ENCODE measurements at regions not wholly inside any gene's neighbourhood (a gene's known extent, or its start where the extent isn't known, plus 50 kb on each side); places are given as distances from the start of the nearest gene placed in this dataset.

DNA sequence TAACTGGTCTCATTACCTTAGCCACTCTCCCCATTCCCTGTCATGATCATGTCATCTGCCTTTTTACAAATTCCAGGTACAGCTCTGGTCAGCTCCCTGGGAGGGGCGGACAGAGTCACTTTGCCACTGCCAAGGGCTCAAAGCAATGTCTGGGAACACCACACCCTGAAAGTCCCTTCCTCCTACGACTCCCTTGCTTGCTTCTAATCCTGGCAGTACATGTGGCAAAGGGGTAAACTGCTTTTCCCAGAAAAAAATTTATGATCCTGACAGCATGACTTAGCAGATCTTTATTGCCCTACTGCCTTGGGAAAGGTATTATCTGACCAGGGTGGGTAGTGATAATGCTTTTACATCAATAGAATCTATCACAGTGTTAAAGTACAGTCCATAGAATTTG is 376.0 kb upstream of the PDE3A start:
- Histone ChIP-seq H3K9ac (ENCODE audit: insufficient read length) (no peak overlapping the region), H3K36me3 (ENCODE audit: insufficient read depth, low read length) (no peaks in the 10 kb centered on the region), H3K9me3 (ENCODE audit: low read depth, low read length) (no peaks in the 10 kb centered on the region), H3K4me3 (no peak overlapping the region), H3K27ac (no peak overlapping the region)
- no peak for DNase-seq (ENCODE audit: low read depth, low spot score)
- TF ChIP-seq FOXP2 (optimal IDR thresholded peaks at IDR 0.05; ENCODE audit: control extremely low read depth, extremely low read length, insufficient read depth) (no peak), POLR2AphosphoS5 (IDR thresholded peaks at IDR 0.05; ENCODE audit: borderline replicate concordance, low read depth, low read length) (no peak), EZH2 (IDR thresholded peaks at IDR 0.05) (no peak)

DNA sequence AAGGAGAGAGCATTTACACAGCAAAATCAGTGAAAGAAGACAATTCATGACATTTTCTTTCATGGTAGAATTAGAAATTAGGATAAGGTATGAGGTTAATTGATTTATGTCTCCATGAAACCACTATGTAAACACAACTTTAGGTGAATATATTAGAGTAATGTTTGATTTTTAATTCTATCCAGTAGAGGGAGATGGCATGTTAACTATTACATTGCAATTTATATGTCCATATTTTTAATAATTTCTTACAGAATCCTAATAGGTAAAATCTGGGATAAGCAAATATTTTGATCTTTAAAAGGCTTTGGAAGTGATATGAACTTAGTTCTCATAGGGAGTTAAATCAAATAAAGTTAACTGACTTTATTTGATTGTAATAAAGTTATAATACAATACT is 373.4 kb upstream of the PDE3A start:
- no peaks in the 10 kb centered on the region for H3K9me3 ChIP-seq (ENCODE audit: low read depth, low read length)
- no peak for DNase-seq (ENCODE audit: low read depth, low spot score)
- no peaks in the 10 kb centered on the region for H3K36me3 ChIP-seq (ENCODE audit: insufficient read depth, low read length)
- H3K27ac ChIP-seq = no peak overlapping the region
- no peak overlapping the region for H3K4me3 ChIP-seq
- TF ChIP-seq FOXP2 (optimal IDR thresholded peaks at IDR 0.05; ENCODE audit: control extremely low read depth, extremely low read length, insufficient read depth) (no peak), POLR2AphosphoS5 (IDR thresholded peaks at IDR 0.05; ENCODE audit: borderline replicate concordance, low read depth, low read length) (no peak), EZH2 (IDR thresholded peaks at IDR 0.05) (no peak)
- no peak overlapping the region for H3K9ac ChIP-seq (ENCODE audit: insufficient read length)

GRCh38 chr12:19997656-19998400 is 370.5 kb upstream of the PDE3A start:
- no peaks in the 10 kb centered on the region for H3K36me3 ChIP-seq (ENCODE audit: insufficient read depth, low read length)
- TF ChIP-seq EZH2 (IDR thresholded peaks at IDR 0.05) (no peak), FOXP2 (optimal IDR thresholded peaks at IDR 0.05; ENCODE audit: control extremely low read depth, extremely low read length, insufficient read depth) (no peak), POLR2AphosphoS5 (IDR thresholded peaks at IDR 0.05; ENCODE audit: borderline replicate concordance, low read depth, low read length) (no peak)
- H3K9me3 ChIP-seq (ENCODE audit: low read depth, low read length) = no peaks in the 10 kb centered on the region
- DNase-seq (ENCODE audit: low read depth, low spot score) = no peak
- no peak overlapping the region for H3K27ac ChIP-seq
- H3K4me3 ChIP-seq = no peak overlapping the region
- H3K9ac ChIP-seq (ENCODE audit: insufficient read length) = no peak overlapping the region

GRCh38 chr12:19998411-19998810 is 369.9 kb upstream of the PDE3A start:
- no peak for DNase-seq (ENCODE audit: low read depth, low spot score)
- H3K9ac ChIP-seq (ENCODE audit: insufficient read length) = no peak overlapping the region
- TF ChIP-seq POLR2AphosphoS5 (IDR thresholded peaks at IDR 0.05; ENCODE audit: borderline replicate concordance, low read depth, low read length) (no peak), FOXP2 (optimal IDR thresholded peaks at IDR 0.05; ENCODE audit: control extremely low read depth, extremely low read length, insufficient read depth) (no peak), EZH2 (IDR thresholded peaks at IDR 0.05) (no peak)

DNA sequence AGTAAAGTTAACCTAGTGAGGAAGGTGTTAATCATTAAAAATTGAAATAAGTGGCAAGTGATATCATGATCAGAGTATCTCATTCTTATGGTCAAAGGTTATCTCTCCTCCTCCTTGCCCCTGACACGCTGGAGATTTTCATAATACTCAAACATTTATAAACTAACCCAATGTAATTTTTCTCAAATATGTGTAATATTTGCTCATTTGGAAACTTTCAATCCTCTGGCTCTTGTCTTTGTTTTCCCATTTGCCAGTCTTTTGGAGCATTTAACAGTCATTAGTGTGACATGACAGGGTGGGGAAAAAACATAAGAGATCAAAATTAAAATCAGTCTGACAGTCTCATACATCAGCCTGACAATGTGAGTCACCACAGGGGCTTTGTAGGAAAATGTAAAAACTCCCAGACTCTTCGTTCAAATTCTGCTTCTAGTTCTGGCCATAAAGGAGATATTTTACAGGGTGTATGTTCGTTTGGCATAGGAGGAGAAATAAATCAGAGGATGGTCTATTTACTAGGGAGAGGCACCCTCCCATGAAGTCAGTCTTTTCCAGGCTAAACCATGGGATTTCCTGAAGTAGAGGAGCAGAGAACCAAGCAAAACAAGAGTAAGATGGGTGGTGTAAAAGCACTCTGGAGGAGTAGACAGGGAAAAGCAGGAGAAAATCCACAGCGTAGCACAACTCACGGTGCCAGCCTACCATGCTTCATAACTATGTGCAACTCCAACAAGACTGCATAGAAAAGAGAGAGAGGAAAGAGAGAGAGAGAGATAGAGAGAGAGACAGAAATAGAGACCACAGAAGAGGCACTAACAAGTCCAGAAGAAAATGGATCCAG is 369.2 kb upstream of the PDE3A start:
- no peak for TF ChIP-seq POLR2AphosphoS5 (IDR thresholded peaks at IDR 0.05; ENCODE audit: borderline replicate concordance, low read depth, low read length)
- TF ChIP-seq EZH2 (IDR thresholded peaks at IDR 0.05) = no peak
- TF ChIP-seq FOXP2 (optimal IDR thresholded peaks at IDR 0.05; ENCODE audit: control extremely low read depth, extremely low read length, insufficient read depth) = no peak
- no peak overlapping the region for H3K9ac ChIP-seq (ENCODE audit: insufficient read length)
- no peak overlapping the region for H3K27ac ChIP-seq

More at GRCh38 chr12:19998411-19998810, 369.9 kb upstream of the PDE3A start:
- no peaks in the 10 kb centered on the region for H3K9me3 ChIP-seq (ENCODE audit: low read depth, low read length)
- H3K36me3 ChIP-seq (ENCODE audit: insufficient read depth, low read length) = no peaks in the 10 kb centered on the region
- no peak overlapping the region for H3K4me3 ChIP-seq
- H3K27ac ChIP-seq = no peak overlapping the region

GRCh38 chr12:19999805-20000138 is 368.6 kb upstream of the PDE3A start:
- Histone ChIP-seq H3K9me3 (ENCODE audit: low read depth, low read length) (no peaks in the 10 kb centered on the region), H3K36me3 (ENCODE audit: insufficient read depth, low read length) (no peaks in the 10 kb centered on the region), H3K27ac (no peak overlapping the region), H3K4me3 (no peak overlapping the region), H3K9ac (ENCODE audit: insufficient read length) (no peak overlapping the region)
- no peak for TF ChIP-seq FOXP2 (optimal IDR thresholded peaks at IDR 0.05; ENCODE audit: control extremely low read depth, extremely low read length, insufficient read depth)
- no peak for TF ChIP-seq POLR2AphosphoS5 (IDR thresholded peaks at IDR 0.05; ENCODE audit: borderline replicate concordance, low read depth, low read length)
- TF ChIP-seq EZH2 (IDR thresholded peaks at IDR 0.05) = no peak
- no peak for DNase-seq (ENCODE audit: low read depth, low spot score)

More for the DNA sequence above, 369.2 kb upstream of the PDE3A start:
- no peak for DNase-seq (ENCODE audit: low read depth, low spot score)
- H3K4me3 ChIP-seq = no peak overlapping the region
- H3K9me3 ChIP-seq (ENCODE audit: low read depth, low read length) = no peaks in the 10 kb centered on the region
- H3K36me3 ChIP-seq (ENCODE audit: insufficient read depth, low read length) = no peaks in the 10 kb centered on the region

DNA sequence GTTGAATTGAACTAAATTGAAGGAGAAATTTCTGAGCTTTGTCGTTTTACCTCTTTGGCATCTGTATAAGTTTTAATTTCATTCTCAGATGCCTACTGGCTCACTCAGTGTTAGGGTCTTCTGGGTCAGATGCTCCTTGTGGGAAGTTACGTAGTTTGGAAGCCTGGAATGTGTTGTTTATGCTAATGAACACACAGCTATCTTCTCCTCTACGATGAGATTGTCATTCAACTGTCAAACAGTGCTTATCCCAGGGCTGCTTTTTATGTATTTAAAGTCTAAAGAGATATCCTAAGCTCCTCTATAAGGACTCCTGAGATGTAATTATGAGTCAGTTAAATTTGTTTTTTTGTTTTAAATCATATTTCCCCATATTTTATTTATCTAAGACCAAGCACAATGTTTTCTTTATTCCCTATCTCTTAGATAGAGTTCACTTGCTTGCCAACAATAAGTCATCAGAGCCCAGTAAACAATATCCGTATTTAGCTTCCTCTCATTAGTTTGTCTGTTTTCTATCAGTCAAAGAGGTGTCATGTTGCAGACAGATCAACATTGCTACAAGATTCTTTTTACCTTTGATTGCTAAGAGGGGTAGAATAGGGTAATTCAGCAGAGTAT is 368.0 kb upstream of the PDE3A start:
- Histone ChIP-seq H3K36me3 (ENCODE audit: insufficient read depth, low read length) (no peaks in the 10 kb centered on the region), H3K9ac (ENCODE audit: insufficient read length) (no peak overlapping the region), H3K27ac (no peak overlapping the region), H3K9me3 (ENCODE audit: low read depth, low read length) (no peaks in the 10 kb centered on the region), H3K4me3 (no peak overlapping the region)
- TF ChIP-seq FOXP2 (optimal IDR thresholded peaks at IDR 0.05; ENCODE audit: control extremely low read depth, extremely low read length, insufficient read depth) (no peak), POLR2AphosphoS5 (IDR thresholded peaks at IDR 0.05; ENCODE audit: borderline replicate concordance, low read depth, low read length) (no peak), EZH2 (IDR thresholded peaks at IDR 0.05) (no peak)
- no peak for DNase-seq (ENCODE audit: low read depth, low spot score)

- Histone ChIP-seq H3K9me3 (ENCODE audit: low read depth, low read length) (no peaks in the 10 kb centered on the region), H3K36me3 (ENCODE audit: insufficient read depth, low read length) (no peaks in the 10 kb centered on the region), H3K9ac (ENCODE audit: insufficient read length) (no peak overlapping the region), H3K27ac (no peak overlapping the region), H3K4me3 (no peak overlapping the region)
- DNase-seq (ENCODE audit: low read depth, low spot score) = no peak
- no peak for TF ChIP-seq EZH2 (IDR thresholded peaks at IDR 0.05)
- no peak for TF ChIP-seq POLR2AphosphoS5 (IDR thresholded peaks at IDR 0.05; ENCODE audit: borderline replicate concordance, low read depth, low read length)
- no peak for TF ChIP-seq FOXP2 (optimal IDR thresholded peaks at IDR 0.05; ENCODE audit: control extremely low read depth, extremely low read length, insufficient read depth)
Observed at GRCh38 chr12:20003252-20003651, 365.1 kb upstream of the PDE3A start.
